Type B pancreatic cell (in vitro differentiated cells): ENCODE measurements at regions not wholly inside any gene's neighbourhood (a gene's known extent, or its start where the extent isn't known, plus 50 kb on each side); places are given as distances from the start of the nearest gene placed in this dataset.
"Not testable (repeated sequence)": the region's sequence is repeated elsewhere in the genome, so short reads cannot be mapped to it uniquely, and the experiment has no call there.

Experiments used
- DNase-seq: peaks from one replicate; pipeline ENCODE4 v3.0.0; 2021; ENCODE audit warnings: mixed read lengths; ENCODE audit not compliant: unreplicated experiment; ENCODE audit errors: extremely low spot score
- H3K27ac Mint-ChIP-seq: 2 replicates; pipeline ENCODE4 v1.8.0; 2021; ENCODE audit warnings: mild to moderate bottlenecking, mixed read lengths
- H3K27me3 Mint-ChIP-seq: 2 replicates; pipeline ENCODE4 v1.8.0; 2021; ENCODE audit warnings: mixed read lengths
- H3K36me3 Mint-ChIP-seq: 2 replicates; pipeline ENCODE4 v1.8.0; 2021; ENCODE audit warnings: mixed read lengths
- H3K4me1 Mint-ChIP-seq: one replicate; pipeline ENCODE4 v1.8.0; 2021; ENCODE audit warnings: mixed read lengths; ENCODE audit not compliant: unreplicated experiment
- H3K4me3 Mint-ChIP-seq: 2 replicates; pipeline ENCODE4 v1.8.0; 2021; ENCODE audit warnings: mild to moderate bottlenecking, mixed read lengths
- H3K9me3 Mint-ChIP-seq: 2 replicates; pipeline ENCODE4 v1.8.0; 2021; ENCODE audit warnings: mixed read lengths
- CTCF ChIP-seq: fragments of 200-600 bp; sonication (generic); conservative IDR thresholded peaks from 2 replicates; pipeline ENCODE4 v1.5.0; 2021; ENCODE audit warnings: antibody characterized with exemption, mild to moderate bottlenecking

GRCh38 chr2:204407204-204408014, 137.9 kb upstream of the PARD3B start:
- Mint-ChIP-seq H3K27ac (peak overlapping the region; percentile 24), H3K36me3 (no peaks in the 10 kb centered on the region), H3K4me3 (no peak overlapping the region), H3K4me1 (peaks cover 25% of the 10 kb centered on the region), H3K9me3 (peaks cover 6% of the 10 kb centered on the region), H3K27me3 (peaks cover 4% of the 10 kb centered on the region)
- no peak for TF ChIP-seq CTCF
- no peak for DNase-seq

GRCh38 chr2:204412782-204413181, 132.5 kb upstream of the PARD3B start:
- H3K4me1 Mint-ChIP-seq, H3K4me3 Mint-ChIP-seq, DNase-seq, H3K36me3 Mint-ChIP-seq, H3K27me3 Mint-ChIP-seq, H3K27ac Mint-ChIP-seq: not testable (repeated sequence)
- peaks cover 14% of the 10 kb centered on the region for H3K9me3 Mint-ChIP-seq

- H3K27ac Mint-ChIP-seq, result no peak overlapping the region
- no peak overlapping the region for H3K4me3 Mint-ChIP-seq
- TF ChIP-seq CTCF, result no peak
- no peaks in the 10 kb centered on the region for H3K27me3 Mint-ChIP-seq
- H3K4me1 Mint-ChIP-seq, result no peaks in the 10 kb centered on the region
- H3K9me3 Mint-ChIP-seq, result peaks cover 8% of the 10 kb centered on the region
- no peaks in the 10 kb centered on the region for H3K36me3 Mint-ChIP-seq
- no peak for DNase-seq
Measured at GRCh38 chr2:204415406-204416181, 129.7 kb upstream of the PARD3B start.

GRCh38 chr2:204416236-204416635, 129.0 kb upstream of the PARD3B start:
- Mint-ChIP-seq H3K27me3 (no peaks in the 10 kb centered on the region), H3K27ac (no peak overlapping the region), H3K36me3 (no peaks in the 10 kb centered on the region), H3K9me3 (peaks cover 8% of the 10 kb centered on the region), H3K4me1 (no peaks in the 10 kb centered on the region), H3K4me3 (no peak overlapping the region)
- TF ChIP-seq CTCF, result no peak
- no peak for DNase-seq

GRCh38 chr2:204425821-204426220, 119.5 kb upstream of the PARD3B start:
- Mint-ChIP-seq H3K4me3 (no peak overlapping the region), H3K36me3 (no peaks in the 10 kb centered on the region), H3K4me1 (no peaks in the 10 kb centered on the region), H3K27me3 (no peaks in the 10 kb centered on the region), H3K27ac (no peak overlapping the region), H3K9me3 (peaks cover 16% of the 10 kb centered on the region)
- DNase-seq, result no peak
- no peak for TF ChIP-seq CTCF

- Mint-ChIP-seq H3K27me3 (no peaks in the 10 kb centered on the region), H3K27ac (no peak overlapping the region), H3K4me3 (no peak overlapping the region), H3K9me3 (peaks cover 17% of the 10 kb centered on the region), H3K4me1 (no peaks in the 10 kb centered on the region), H3K36me3 (no peaks in the 10 kb centered on the region)
- TF ChIP-seq CTCF, result no peak
- no peak for DNase-seq
Measured at GRCh38 chr2:204428675-204429074, 116.6 kb upstream of the PARD3B start.
